NCI-H2029 (cell line): ENCODE measurements at regions not wholly inside any gene's neighbourhood (a gene's known extent, or its start where the extent isn't known, plus 50 kb on each side); places are given as distances from the start of the nearest gene placed in this dataset.
"Not testable (repeated sequence)": the region's sequence is repeated elsewhere in the genome, so short reads cannot be mapped to it uniquely, and the experiment has no call there.

ENCODE experiments used
- DNase-seq: peaks from one replicate; lab custom pipeline; 2025; lab: John Stamatoyannopoulos, UW

DNA sequence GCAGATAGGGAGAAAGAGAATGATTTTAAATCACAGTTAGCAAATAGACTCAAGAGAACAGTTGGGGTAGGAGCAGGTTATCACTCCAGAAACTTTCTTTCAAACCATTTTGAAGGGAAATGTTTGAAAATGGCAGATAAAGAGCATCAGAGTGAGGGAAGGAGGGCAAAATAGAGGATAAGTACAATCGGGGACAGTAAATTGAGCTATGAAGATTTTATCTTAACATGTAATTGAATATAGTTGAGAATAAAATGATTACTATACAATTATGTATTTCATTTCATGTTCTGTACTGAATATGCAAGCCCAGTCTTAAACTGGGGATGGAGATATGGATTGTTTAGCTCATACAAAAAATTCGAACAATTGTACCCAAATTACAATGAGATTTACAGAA, 54.0 kb downstream of the MAP10 start:
- no peak for DNase-seq

DNA sequence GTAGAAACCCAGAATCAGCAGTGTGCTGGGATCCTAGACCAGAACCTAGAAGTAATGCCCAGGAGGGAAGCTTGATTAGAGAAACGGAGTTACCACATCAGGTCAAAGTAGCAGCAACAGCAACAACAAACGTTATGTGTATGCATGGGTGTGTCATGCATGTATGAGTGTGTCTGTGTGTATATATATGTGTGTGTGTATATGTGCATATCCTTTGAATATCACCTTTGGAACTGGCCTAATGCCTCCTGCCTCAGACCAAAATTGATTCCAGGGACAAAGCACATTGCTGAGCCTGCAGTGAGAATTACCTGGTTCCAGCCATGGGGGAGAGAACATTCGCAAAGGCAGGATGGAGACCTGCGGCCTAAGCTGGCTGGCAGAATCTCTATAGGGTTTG, 55.9 kb downstream of the MAP10 start:
- DNase-seq, result no peak

DNA sequence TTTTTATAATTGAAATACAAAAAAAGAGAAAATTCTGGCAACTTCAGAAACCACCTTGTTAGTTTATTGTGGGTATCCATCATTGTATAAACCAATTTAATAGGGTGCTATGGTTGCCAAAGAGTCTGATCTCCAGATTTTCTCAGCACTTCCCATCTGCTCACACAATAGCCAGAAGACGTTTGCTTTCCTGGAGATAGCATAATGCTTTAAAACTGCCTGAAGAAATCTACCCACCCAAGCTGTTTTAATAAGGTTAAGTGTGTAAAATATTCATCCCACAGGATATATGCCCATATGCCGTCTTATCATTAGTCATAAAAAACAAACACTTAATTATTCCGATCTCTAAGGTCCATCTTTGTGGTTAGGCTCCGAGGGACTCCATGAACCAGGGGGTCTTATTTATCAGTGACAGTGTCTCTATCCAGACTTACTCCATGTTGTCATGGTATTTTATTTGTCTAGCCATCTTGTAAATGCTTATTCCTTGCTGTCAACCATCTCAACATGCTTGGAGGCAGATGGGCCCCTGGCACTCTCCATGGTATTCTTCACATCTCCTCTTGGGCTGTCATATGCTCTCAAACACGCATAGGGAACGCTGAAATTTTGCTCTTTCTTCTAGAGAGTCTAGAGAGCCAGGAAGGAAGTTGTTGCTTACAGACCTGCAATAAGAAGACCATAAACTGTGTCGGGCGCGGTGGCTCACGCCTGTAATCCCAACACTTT, 58.5 kb downstream of the MAP10 start:
- no peak for DNase-seq

DNA sequence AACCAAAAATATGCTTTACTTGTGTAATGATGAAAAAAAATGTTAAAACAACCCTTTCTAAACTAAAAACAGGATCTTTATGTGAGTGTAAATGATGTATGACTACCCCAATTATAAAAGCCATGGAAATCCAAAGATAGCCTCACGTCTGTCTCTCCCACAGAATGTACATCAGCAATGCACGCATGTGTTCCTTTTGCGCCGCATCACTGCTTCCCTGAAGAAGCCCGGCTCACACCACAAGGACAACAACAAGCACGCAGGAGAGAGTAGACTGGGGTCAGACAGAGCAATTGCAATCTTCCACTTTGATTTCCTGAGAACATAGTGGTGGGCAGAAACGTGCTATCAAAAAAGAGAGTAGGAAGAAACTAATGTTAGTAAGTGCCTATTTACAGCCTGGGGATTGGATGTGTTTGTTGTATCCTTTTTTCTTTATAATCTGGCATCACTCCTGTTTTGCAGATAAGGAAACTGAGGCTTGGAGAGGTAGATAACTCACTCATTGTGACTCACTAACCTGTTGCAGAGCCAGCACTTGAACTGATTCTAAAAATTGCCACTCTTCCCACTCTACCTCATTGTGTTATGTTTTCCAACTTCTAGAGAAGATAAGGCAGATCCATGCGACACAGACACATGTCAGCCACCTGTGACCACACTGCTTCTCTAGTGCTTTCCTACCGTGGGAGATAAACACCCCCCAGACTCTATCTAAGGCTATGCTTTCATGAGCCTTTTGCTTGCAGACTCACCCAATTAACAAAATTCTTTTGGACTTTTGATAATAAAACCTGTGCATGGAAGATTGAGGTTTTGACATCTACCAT, 60.1 kb downstream of the MAP10 start:
- no peak for DNase-seq

DNA sequence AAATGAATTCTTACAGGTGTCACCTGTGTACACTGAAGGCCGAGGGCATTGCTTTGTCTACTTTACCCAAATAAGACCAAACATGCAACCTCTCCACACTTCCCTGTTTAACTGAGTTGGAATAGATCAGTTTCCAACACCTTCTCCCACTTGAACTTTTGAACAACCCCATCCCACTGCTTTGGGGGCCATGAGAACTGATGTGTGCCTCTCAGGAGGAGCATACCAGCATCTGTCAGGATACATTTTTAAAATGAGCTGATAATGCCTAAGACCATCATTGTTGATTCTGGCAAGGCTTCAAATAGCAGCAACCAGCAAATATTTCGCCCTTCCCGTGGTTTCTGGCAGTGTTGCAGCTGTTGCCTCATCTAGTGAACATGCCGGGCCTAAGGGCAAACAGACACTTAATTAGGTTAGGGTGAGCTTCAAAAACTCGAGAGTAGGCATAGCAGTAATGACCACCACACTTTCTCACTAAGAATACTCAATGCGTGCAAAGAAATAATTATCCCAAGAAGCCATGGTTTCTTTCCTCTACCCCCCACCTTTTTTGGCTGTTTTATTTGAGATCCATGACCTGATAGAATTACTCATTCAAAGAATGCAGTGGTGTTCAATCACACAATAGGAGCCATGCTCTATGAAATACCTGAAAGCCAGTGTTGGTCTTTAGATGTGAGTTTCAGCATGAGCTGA, 63.7 kb downstream of the MAP10 start:
- DNase-seq, result peak; percentile 81

DNA sequence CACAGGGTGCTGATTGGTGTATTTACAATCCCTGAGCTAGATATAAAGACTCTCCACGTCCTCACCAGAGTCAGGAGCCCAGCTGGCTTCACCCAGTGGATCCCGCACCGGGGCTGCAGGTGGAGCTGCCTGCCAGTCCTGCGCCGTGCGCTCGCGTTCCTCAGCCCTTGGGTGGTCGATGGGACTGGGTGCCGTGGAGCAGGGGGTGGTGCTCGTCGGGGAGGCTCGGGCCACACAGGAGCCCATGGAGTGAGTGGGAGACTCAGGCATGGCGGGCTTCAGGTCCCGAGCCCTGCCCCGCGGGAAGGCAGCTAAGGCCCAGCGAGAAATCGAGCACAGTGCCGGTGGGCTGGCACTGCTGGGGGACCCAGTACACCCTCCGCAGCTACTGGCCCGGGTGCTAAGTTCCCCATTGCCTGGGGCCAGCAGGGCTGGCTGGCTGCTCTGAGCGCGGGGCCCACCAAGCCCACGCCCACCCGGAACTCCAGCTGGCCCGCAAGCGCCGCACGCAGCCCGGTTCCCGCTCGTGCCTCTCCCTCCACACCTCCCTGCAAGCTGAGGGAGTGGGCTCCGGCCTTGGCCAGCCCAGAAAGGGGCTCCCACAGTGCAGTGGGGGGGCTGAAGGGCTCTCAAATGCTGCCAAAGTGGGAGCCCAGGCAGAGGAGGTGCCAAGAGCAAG, 66.2 kb downstream of the MAP10 start:
- not testable (repeated sequence) for DNase-seq

DNA sequence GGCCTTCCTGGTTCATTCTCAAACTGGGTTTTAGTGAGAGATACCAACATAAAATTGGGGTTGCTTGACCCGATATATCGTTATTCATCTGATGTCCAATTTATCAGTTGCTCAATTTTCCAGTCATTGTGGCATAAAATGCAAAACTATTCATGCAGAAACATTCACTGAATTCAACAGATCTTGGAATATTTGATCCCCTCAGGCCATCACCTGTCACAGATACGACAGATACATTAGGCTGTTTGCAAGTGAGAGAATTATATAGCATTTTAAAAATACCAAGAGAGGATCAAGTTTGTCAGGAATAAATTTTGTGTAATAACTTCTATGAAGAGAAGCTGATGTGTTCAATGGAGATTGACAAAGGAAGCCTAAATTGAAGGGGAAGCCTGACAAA, 67.1 kb downstream of the MAP10 start:
- DNase-seq, result no peak

DNA sequence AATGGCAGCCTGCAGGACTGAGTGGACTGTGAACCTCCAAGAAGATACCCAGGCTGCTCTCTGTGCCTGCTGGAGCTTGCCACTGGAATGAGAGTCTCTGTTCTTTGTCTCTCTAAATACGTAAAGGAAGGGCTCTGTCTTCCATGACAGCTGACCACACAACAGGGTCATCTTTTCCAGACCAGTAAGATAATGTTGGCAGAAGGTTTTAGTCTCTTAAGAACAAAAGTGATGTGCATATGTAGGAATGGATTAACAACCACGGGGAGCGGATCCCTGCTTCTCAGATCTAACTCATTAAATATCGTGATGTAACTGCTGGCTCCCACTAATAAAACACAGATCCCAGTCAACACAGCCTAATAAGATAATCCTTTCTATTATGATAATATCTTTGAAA, 67.5 kb downstream of the MAP10 start:
- DNase-seq, result no peak

DNA sequence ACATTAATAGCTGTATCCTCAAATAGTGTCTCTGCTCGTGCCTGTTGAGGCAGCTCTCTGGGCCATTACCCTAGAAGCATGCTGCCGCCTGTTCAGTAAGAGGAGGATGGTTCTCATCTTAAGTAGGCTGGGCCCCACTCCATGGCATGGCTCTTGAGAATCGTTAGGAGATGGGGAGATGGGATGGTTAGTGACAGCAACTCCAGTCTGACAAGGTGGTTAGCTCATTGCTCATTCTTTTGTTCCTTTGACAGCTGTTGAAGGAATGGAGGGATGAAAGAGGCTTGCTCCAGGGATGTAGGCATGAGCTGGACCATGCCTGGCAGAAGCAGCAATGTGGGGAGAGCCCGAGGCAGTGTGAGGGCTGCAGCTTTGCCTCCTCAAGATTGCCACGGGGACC, 68.2 kb downstream of the MAP10 start:
- DNase-seq, result no peak

DNA sequence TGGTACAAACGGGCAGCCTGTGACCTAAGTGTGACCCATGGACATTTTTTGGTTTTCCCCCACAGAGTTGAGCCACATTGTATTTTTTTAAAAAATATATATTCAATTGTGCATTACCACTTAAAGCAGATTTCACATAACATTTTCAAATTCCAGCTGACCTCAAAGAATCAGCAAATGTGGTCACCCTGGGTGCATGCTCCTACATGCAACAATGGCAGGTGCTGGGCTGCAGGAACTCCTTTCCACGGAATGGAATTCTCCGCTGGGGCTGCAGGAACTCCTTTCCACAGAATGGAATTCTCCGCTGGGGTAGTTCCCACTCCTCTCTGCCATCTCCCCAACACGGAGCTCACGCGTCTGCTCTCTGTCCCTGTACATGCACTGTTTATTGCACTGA, 68.7 kb downstream of the MAP10 start:
- DNase-seq, result no peak

DNA sequence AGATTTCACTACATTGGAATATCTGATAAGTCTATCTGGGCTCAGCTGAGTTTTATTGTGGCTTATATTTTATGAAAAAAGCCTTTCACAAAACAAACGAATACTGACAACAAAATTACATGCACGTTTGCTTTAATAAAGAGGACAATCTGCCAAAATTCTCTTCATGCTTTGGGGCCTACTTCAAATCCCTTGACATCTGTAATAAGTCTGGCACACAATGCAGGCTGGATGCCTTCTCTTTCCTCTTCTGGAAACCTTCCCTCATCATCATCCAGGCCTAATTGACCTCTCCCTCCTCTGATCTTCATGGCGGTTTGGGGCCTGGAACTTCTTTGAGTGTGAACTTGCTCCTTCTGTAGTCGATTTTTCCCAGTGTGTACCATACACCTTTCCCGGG, 70.3 kb downstream of the MAP10 start:
- DNase-seq, result no peak

DNA sequence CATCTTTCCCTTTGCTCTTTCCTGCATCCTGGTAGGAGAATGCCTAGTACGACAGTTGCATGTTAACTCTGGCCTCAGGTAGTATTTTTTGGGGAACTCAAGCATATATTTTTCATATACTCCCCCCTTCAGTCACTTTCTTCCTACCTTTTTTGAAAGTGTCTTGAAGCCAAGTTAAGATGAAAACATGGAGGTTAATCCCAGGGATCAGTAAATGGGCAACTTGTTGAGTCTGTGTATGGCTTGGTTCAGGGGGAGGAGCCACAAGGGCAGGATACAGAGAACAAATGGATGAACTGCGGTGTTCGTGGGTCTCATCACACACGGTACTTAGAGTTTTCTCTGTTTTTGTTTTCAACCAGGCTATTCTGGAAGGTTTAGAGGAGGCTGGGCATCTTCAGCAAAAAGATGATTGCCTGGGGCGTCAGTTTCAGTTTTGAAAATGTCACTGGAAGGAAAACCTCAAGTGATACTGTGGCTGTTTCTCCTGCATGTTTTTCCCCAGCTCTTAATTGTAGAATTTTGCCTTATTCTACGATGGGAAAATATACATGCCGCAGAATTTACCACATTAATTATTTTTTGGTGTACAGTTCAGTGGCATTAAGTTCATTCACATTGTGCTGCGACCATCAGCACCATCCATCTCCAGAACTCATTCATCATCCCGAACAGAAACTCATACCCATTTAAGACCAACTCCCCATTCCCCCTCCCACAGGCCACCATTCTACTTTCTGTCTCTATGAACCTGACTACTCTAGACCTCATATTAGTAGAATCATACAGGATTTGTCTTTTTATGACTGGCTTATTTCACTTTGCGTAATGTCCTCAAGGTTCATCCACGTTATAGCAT, 71.5 kb downstream of the MAP10 start:
- DNase-seq, result no peak

DNA sequence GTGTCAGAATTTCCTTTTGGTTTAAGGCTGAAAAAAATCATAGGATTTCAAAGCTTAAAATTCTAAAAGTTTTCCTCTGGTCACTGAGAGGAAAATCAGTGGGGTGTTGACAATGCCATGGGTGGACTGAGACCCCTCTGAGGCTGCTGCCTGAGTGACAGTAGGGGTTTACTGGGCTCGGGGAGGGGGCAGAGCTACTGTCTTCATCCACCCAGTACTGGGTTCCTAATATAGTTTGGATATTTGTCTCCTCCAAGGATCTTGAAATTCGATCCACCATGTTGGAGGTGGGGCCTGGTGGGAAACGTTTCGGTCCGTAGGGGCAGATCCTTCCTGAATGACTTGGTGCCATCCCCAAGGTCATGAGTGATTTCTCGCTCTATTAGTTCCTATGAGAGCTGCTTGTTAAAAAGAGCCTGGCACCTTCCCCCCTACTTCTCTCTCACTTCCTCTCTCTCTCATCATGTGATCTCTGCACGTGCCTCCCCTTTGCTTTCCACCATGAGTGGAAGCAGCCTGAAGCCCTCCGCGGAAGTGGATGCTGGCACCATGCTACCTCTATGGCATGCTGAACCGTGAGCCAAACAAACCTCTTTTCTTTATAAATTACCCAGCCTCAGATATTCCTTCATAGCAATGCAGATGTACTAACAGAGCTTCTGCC, 72.3 kb downstream of the MAP10 start:
- no peak for DNase-seq

DNA sequence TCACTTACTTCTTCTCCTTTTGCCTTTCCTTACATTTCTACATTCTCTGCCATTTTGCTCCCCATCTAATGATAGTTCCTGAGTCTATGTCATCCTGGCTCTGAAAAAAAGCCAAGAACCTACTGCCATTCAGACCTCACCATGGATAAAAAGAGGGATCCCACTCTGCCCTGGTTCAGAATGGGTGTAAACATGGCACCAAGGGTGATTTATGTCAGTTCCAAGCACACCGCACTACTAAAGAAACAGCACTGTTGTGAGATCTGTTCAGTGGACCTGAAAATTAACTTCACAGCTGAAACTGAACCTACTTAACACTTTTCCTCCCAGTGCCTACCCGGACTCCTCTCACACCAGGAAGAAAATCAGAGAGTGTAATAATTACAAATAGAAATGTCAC, 72.3 kb upstream of the NTPCR start:
- DNase-seq, result no peak

DNA sequence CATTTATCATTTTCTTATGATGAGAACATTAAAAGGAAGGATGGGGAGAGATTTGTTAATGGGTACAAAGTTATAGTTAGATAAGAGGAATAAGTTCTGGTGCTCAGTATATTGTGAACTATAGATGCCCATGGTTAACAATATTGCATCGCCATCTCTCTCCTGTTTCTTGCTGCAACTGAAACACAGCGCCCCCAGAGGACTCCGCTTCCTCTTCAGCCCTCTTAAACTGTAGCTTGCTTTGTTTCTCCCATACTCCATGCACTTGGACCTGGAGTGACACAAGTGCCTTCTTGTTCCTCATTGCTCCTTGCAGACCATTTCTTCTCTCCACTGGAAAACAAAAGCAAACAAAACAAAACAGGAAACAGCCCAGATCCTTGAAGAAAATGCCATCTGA, 70.1 kb upstream of the NTPCR start:
- DNase-seq, result no peak

DNA sequence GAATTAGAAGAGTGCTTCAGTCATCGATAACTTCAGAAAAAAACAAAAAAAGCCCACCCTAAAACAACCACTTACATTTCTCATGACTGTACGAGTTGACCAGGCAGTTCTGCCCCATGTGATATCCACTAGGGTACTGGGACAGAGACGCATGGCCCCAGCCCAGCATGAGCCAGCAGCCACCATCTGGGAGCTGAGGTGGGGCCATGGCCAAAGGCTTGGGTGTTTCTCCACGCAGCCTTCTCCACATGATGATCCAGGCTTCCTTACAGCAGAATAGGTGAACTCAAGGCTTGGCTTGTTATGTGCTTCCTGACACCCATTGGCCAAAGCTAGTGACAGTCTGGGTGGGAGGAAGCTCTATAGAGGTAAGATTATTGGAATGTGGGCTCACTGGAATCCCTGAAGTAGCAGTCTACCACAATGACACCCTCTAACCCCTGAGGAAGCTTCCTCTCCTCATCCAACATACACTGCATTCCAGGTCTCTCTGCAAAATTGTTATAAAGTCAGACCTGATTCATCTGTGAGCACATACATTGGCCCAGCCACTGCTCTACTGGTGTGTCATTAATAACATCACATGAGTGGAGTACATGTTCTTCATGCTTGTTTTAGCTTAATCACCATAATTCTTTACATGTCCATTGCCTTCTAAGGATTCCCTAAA, 66.3 kb upstream of the NTPCR start:
- DNase-seq, result no peak

DNA sequence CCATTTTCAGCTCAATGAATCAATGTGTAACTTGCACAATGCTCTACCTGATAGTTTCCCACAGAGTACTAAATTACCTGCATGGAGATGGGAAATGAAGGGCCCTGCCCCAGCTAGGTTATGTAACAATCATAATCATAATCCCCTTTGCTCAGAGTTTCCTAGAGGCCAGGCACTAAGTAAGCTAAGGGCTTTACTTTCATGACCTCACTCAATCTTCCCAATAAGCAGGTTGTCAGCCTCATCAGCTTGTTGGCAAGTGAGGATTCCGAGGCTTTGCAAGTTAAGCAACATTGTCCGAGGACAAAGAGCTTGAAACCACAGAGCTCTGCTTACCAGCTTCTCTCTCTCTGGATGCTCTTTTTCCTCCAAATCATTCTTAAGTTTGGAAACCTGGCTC, 64.1 kb upstream of the NTPCR start:
- no peak for DNase-seq

DNA sequence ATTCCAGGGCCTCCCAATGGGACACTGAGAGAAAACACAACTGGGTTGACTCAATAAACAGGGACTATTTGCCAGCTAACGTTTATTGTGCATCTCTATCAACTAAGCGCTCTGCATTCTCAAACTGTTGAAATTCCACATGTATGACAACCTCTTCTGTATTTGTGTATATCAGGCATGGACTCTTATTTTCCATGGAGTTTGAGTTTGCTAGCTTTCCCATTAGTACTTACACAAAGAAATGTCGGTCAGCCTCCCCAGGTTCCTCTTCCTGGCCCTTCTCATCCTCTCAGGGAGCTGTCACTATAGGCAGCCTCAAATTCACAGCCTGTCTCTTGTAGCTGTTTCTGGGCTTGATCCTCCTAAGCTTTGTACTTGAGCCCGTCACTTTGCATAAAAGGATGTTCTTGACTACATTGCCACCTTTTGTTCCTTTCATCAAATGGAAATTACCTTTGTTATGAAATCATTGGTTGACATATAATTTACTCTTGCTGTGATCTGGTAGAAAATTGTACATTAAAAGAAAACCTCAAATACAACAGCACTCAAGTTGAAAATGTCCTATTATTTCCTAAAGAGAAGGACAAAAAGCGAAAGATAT, 60.0 kb upstream of the NTPCR start:
- DNase-seq, result no peak

DNA sequence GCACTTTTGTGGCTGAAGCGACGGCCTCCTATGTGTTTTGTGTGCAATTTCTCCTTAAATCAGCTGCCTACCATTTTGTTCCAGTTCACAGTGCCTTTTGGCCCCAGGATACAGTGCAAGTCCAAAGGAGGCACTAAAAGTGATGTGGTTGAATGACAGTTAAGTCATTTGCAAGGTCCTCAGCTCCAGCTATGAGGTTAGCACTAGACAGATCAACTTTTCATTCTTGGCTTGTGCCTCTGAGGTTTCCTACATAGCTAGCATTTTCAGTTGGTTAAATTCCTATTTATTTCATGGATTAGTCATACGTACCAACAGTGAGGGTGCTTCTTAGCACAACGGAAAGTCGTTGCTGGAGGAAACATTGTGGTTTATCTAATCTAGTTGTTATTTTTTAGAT, 59.3 kb upstream of the NTPCR start:
- no peak for DNase-seq
